Coronary artery (tissue), 2 donors: ENCODE measurements at regions not wholly inside any gene's neighbourhood (a gene's known extent, or its start where the extent isn't known, plus 50 kb on each side); places are given as distances from the start of the nearest gene placed in this dataset.

Source experiments
- DNase-seq: peaks from one replicate; pipeline ENCODE4 v3.0.0-alpha.2; 2017; ENCODE audit warnings: low spot score
- H3K27ac ChIP-seq, 2 donors: fragments of 200-600 bp; sonication (generic); one replicate each; pipeline ENCODE4 v1.5.1; 2016 to 2019
- H3K4me3 ChIP-seq: fragments of 200-600 bp; sonication (generic); 2 replicates; pipeline ENCODE4 v1.5.1; 2016; ENCODE audit warnings: mild to moderate bottlenecking, moderate library complexity
- TF ChIP-seq, protein P1 (sequence below): fragments of 200-600 bp; sonication (generic); IDR thresholded peaks from one replicate; pipeline ENCODE4 v1.5.1; 2019; ENCODE audit warnings: antibody characterized with exemption

DNA sequence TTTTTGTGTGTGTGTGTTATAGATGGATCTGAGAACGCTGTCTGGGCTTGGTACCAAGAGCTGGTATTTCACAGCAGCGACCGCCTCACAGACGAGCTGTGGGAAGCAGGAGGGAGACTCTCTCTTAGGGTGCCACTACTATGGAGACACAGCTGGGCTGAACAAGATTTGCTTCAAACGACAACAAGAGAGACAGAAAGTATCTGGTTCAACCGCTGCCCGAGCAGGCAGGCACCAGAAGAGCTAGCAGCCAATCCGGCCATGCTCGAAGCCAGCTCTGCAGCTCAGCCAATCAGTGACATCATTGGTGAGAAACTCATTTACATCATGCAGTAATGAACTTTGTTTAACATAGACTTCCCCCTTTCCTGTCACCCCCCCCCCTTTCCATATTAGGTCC lies 341.3 kb downstream of the USP25 start:
- Histone ChIP-seq H3K4me3 (peak overlapping the region; percentile 64), H3K27ac (no peak overlapping the region)
- TF ChIP-seq, protein P1, sequence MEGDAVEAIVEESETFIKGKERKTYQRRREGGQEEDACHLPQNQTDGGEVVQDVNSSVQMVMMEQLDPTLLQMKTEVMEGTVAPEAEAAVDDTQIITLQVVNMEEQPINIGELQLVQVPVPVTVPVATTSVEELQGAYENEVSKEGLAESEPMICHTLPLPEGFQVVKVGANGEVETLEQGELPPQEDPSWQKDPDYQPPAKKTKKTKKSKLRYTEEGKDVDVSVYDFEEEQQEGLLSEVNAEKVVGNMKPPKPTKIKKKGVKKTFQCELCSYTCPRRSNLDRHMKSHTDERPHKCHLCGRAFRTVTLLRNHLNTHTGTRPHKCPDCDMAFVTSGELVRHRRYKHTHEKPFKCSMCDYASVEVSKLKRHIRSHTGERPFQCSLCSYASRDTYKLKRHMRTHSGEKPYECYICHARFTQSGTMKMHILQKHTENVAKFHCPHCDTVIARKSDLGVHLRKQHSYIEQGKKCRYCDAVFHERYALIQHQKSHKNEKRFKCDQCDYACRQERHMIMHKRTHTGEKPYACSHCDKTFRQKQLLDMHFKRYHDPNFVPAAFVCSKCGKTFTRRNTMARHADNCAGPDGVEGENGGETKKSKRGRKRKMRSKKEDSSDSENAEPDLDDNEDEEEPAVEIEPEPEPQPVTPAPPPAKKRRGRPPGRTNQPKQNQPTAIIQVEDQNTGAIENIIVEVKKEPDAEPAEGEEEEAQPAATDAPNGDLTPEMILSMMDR, result no peak
- no peak for DNase-seq

GRCh38 chr21:16071761-16072160 lies 342.0 kb downstream of the USP25 start:
- Histone ChIP-seq H3K4me3 (no peak overlapping the region), H3K27ac (no peak overlapping the region)
- TF ChIP-seq, protein P1, result no peak
- no peak for DNase-seq

DNA sequence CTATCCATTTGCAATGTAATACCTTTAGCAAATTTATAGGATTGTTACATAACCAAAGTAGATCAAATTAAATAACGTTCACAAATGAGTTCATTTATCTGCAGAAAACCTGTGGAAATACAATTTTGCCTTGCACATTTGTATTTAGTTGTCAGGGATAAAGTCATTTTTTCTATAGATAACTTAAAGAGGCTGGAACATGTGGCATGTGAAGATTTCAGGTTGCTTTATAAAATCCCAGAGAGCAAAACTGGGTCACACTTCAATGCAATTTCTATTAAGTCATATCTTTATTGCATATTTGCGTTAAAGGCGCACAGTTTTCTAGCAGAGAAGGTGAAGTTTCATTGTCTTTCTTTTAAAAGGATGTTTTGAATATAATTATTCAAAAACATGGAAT lies 342.4 kb downstream of the USP25 start:
- Histone ChIP-seq H3K4me3 (no peak overlapping the region), H3K27ac (no peak overlapping the region)
- TF ChIP-seq, protein P1, result no peak
- no peak for DNase-seq

- no peak overlapping the region for H3K27ac ChIP-seq
- no peak for DNase-seq
- H3K4me3 ChIP-seq, result no peak overlapping the region
- TF ChIP-seq, protein P1, result no peak
Measured at GRCh38 chr21:16072737-16073136, 343.0 kb downstream of the USP25 start.

GRCh38 chr21:16073586-16073985 lies 343.8 kb downstream of the USP25 start:
- DNase-seq, result no peak
- Histone ChIP-seq H3K27ac (no peak overlapping the region), H3K4me3 (no peak overlapping the region)
- TF ChIP-seq, protein P1, result no peak

- no peak overlapping the region for H3K27ac ChIP-seq
- TF ChIP-seq, protein P1, result no peak
- DNase-seq, result no peak
- no peak overlapping the region for H3K4me3 ChIP-seq
Measured at GRCh38 chr21:16074950-16075489, 345.2 kb downstream of the USP25 start.

DNA sequence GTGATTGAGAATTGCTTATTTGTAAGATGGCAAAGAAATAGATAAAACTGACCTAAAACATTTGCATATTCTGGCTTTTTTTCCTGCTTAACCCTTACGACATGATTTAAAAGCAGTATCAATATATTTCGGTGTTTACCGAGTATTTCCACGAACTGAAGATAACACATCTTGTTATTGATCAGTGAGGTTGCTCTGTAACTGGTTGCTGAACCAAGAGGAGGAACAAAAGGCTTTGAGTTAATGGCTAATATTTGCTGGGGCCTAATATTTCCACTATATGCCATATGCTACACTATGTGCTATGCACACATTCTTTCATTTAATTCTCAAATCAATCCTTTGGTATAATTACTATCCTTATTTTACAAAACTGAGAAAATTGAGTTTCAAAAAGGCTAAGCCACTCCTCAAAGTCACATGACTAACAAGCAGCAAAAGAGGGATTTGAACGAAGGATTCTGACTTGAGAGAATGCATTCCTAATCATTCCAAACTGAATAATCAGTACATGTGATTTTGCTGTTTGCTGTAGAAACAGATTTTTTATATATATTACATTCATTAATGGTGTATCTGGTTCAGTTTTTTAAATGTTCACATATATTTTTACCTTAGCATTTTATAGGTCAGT lies 346.0 kb downstream of the USP25 start:
- Histone ChIP-seq H3K4me3 (no peak overlapping the region), H3K27ac (no peak overlapping the region)
- no peak for DNase-seq
- TF ChIP-seq, protein P1, result no peak
